ENCODE measurements at regions not wholly inside any gene's neighbourhood (a gene's known extent, or its start where the extent isn't known, plus 50 kb on each side); places are given as distances from the start of the nearest gene placed in this dataset.

DNA sequence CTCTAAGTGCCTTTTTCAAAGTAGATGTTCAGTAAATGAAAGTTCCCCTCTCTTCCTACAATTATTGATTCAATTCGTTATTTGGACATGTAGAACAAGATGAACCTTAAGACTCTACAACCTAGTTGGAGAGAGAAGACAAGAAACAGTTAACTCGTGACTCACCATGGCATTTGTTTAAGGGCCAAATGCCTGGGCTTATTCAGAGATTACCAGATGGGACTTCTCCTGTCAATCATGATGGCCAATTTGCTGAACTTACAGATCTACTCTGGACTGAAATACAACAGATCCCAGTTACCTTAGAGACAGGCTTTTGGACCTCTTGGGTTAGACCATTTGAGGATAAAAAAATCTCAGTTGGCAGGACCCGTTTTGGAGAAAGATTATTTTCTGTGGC lies 93.5 kb downstream of the C1orf94 start:
- DNase-seq = no peak

DNA sequence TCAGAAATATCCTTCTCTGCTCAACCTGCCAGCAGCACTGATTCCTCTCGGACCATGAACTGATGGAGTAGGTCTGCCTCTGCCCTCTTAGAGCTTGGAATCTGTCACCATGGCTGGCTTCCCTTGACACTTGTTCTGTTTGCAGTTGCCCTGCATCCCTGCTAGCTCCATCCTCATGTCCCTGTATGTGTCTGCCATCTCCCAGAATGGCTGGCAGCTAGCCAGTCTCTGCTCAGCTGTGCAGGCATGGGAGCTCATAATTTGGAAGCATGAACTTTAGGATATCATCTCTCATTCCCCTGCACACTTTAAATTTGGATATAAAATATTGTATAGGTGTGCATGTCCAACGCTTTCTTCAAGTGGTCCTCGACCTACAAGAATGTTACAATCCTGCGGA lies 95.4 kb downstream of the C1orf94 start:
- no peak for DNase-seq

DNA sequence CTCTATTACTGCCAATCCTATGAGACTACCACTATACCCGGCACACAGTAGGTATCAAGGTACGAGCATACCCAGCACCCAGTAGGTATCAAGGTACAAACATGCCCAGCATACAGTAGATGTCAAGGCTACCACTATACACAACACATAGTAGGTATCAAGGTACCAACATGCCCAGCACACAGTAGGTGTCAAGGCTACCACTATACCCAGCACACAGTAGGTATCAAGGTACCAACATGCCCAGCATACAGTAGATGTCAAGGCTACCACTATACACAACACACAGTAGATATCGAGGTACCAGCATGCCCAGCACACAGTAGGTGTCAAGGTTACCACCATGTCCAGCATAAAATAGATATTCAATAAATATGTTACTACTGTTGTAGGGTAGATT lies 98.4 kb downstream of the C1orf94 start:
- DNase-seq = no peak

DNA sequence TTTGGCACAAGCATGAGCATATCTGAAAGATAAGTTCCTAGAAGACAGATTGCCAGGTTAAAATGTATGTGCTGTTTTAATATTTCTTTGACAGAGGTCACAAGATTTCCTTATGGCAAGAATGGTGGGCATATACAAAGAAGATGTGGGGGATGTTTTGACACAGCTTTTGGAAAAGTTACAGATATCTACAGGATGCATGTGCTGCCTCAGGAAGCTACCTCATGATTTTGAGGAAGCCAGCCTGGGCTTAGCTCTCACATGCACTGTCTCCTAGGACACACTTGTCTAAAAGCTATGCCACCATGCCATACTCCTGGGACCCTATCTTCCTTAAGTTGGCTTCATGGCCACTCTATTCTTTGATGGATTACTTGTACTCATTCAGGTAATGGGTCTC lies 99.9 kb downstream of the C1orf94 start:
- no peak for DNase-seq

DNA sequence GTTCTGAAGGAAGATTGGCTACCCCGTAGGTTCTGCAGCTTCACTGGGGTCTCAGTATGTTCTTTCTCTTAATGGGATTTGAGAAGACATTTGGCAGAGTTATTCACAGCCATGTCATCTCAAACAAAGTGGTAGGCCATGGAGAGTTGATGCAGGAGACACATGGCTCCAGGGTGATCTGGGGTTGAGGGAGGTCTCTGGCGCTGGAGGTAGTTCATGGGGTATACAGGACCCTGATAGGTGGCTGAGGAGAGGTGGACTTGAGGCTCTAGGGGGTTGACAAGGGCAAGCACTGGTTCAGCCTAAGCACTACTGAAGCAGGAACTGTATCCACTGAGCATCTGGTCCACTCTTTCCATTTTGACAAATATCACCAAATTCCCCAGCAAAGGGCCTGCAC lies 100.4 kb downstream of the C1orf94 start:
- no peak for DNase-seq

DNA sequence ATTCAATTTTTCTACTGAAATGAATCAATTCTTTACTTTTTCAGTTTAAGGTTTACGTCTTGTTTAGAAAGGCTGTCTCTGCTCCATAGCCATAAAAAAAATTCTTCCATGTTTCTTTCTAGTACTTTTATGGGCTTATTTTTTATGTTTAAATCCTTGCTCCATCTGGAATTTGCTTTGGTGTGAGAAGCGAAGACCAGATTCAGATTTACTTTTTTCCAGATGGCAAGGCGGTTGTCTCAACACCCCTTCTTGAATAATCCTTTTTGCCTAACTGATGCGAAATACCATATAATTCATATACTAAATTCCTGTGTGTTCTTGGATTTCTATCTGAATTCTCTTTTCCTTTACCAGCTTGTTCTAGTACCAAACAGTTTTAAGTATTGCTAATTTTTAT lies 101.5 kb downstream of the C1orf94 start:
- no peak for DNase-seq

DNA sequence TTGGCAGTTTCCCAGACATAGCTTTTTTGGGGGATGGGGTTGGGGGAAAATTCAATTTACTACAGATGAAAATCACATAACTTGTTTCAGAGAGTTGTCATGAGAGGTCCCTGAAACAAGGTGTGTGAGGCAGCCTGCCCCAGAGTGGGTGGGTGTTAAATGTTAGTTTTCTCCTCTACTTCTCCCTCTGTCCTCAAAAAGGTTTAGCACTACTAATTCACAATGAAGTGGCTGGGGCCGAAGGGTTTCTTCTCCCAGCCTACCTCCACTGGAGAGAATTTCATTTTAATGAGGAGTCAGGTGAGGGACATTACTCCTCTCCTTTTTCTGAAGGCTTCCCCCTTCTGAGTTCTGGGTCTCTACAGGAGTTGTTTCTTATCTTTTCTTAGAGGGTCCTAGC lies 103.3 kb downstream of the C1orf94 start:
- DNase-seq = no peak

DNA sequence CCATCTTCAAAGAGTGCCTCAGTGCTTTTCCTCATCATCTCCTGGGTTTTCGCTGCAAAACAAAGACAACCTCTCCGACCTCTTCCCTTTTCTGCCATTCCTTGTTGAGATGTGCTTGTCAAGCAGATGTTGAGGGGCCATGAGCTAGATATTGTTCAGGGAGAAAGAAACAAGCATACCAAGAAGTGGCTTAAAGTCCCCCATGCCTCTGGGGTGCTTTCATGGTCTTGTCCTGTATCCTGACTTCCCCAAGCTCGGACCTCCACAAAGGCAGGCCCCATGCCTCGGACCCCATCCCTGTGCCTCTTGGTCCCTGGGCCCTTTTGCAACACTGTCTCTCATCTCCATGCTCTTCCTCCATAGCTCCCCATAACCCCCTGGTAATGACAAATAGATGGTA lies 103.8 kb downstream of the C1orf94 start:
- no peak for DNase-seq

DNA sequence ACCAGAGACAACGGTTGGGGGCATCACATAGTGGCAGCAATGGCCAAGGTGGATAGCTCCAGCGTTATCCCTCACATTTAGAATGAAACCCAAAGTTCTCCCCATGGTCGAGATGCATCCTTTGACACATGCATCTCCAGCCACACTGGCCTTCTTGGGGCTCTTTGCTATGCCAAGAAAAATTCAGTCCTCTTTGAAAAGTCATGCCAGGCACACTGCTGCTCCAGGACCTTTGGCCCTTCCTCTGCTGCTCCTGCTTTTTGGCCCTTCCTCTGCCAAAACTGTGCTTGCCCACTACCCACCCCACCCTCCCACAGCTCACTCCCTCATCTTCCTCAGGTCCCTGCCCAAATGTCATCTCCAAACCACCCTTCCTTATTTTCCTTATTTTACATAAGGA lies 106.4 kb downstream of the C1orf94 start:
- DNase-seq = no peak

DNA sequence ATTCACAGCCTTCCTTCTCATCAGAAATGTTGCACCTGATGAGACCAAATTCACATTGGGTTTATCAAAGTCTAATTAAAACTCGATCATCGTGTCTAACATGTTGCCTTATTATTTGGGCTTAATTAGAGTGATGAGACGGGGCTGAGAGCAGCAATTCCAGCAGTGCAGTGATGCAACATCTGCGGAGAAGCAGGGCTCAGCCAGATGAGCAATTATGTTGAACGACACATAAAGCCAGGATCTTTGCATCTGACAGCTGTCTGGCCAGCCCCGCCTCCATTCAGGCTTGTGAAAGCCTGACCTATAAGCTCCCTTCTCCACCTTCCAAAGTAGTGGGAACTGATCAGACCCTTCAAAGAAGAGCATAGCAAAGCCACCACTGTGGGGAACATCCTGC lies 109.8 kb downstream of the C1orf94 start:
- DNase-seq = no peak

DNA sequence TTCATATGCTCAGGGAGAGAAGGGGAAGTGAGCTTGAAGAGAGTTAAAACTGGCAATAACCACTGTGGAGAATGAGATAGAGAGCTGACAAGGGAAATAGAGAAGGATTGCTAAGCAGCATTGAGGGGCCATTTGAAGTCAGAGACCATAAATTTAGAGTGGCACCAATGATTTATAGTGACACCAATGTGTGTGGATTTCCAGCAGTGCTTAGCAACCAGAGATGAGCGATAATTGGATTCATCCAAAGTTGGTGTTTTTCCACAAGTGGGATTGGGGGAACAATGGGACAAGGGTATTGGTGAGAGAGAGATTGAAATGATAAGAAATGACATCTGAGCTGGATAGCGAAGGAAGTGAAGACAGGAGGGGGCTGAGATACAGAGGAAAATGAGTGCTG lies 114.1 kb downstream of the C1orf94 start:
- no peak for DNase-seq

DNA sequence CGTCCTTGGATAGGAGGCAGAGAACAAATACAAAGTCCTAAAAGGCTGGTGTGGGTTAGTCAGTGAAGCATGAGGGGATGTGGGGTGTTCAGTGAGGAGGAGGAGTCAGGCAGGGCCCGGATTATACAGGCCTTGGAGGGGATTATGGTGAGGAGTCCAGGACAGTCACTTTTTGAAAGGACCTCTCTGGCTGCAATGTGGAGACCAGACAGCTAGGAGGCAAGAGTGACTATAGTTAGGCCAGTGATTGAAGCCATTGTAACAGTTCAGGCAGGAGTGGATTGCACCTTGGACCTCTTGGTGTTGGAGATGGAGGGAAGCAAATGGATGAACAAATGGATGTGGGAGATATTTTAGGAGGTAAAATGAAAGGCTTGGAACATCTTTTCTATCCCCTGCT lies 115.8 kb downstream of the C1orf94 start:
- no peak for DNase-seq

DNA sequence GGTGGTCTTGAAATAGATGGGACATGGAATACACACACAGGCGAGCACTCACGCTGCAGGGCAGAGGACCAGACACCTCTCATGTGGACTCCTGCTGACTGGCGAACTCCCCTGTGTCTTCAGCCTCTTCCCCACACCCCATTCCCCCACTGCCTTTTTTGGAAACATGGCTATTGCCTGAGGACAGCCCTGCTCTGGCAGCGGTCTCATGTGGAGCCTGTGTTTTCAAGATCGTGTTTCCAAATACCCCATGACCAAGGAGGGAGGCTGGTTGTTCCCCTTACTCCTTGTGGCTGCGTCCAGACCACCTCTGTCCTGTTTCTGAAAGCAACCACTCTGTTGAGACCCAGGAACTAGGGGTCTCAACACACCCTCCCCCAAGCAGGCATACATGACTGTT lies 119.4 kb downstream of the C1orf94 start:
- DNase-seq = no peak

DNA sequence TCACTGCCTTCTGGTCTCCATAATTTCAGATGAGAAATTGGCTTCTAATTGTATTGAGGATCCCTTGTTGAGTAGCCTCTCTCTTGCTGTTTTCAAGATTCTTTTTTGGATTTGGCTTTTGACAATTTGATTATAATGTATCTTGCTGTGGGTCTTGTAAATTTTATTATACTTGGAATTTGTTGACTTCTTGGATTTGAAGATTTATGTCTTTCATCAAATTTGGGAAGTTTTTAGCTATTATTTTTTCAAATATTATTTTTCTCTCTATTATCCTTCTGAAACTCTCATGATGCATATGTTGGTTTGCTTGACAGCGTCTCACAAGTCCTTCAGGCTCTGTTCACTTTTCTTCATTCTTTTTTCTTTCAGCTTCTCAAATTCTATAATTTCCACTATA lies 126.1 kb downstream of the C1orf94 start:
- no peak for DNase-seq

DNA sequence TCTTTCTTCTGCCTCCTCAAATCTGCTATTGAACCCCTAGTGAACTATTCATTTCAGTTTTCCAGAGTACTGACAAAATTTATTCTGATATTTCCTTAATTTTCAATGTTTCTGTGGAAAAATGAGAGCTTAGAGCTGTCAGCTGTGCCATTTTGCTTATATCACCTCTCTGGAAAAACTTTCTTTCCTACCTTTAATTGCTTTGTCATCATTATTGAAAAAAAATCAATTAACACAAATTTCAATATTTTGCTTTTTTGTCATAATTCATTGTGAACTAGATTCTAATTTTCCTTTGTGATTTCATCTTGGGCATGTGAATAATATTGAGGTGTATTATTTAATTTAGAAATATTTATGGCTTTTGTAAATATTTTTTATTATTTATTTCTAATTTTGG lies 126.5 kb downstream of the C1orf94 start:
- no peak for DNase-seq

DNA sequence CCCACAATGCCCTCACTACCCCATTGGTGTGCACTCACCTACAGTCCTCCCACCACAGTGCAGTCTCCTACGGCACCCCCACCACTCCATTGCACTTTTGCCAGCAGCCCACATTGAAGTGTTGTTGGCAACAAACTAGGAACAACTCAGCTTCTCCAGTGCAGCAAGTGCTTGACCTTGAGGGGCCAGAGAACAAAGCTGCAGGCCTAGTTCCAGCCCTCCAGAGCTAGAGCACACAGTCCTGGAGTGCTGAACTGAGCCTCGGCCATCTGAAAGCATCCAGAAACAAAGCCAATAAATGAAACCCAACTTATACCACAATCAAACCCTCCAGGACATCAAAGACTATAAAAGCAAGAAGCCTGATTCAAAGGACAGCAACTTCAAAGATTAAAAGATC lies 129.9 kb downstream of the C1orf94 start:
- no peak for DNase-seq

DNA sequence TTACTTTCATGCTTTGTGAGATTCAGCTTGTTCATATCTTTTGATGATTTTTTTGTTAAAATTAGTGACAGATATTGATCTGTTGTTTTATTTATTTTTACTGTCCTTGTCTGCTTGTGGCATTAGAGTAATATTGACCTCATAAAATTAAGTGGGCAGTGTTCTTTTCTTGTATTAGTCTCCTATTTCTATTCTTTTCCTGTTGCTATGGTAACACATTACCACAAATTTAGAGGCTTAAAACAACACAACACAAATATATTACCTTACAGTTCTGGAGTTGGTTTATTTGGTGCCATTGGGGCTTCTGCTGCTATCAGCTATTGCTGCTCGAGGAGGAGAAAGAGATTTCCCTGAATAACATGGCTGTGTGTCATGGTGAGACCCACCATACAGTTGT lies 135.7 kb downstream of the C1orf94 start:
- no peak for DNase-seq

DNA sequence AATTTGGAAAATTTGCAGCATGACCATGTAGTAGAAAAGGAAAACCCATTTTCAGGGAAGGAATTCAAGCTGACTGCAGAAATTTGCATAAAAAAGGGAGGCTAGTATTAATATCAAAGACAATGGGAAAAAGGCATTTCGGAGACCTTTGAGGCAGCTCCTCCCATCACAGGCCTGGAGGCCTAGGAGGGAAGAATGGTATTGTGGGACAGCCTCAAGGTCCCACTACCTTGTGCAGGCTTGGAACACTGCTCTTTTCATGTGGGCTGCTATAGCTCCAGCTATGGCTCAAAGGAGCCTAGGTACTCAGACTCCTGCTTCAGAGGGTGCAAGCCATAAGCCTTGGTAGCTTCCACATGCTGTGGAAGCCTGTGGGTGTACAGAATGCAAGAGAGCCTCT lies 139.3 kb downstream of the C1orf94 start:
- no peak for DNase-seq

DNA sequence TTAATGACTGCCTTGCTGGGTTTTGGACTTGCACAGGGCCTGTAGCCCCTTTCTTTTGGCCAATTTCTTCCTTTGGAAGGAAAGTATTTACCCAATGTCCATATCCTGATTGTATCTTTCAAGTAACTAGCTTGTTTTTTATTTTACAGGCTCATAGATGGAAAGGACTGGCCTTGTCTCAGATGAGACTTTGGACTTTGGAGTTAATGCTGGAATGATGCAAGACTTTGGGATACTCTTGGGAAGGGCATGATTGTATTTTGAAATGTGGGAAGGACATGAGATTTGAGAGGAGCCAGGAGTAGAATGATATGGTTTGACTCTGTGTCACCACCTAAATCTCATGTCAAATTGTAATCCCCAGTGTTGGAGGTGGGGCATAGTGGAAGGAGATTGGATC lies 140.1 kb downstream of the C1orf94 start:
- no peak for DNase-seq

DNA sequence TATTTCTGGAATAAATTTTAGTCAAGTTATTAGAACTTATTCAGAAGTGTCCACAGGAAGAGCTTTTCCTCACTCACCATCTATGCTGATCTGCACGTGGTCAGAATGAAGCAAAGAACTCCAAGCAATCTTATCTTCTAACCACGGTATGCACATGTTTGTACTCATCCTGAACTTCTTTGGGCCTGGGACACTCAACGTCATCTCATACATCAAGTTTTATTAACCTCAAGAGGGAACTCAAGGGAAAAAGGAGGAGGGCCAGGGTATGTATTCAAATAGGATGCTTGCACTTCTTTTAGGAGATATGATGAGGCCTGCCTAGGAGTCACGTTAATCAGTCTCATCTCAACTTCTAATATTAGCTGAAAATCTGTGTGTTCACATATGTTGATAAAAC lies 142.5 kb downstream of the C1orf94 start:
- DNase-seq = no peak

DNA sequence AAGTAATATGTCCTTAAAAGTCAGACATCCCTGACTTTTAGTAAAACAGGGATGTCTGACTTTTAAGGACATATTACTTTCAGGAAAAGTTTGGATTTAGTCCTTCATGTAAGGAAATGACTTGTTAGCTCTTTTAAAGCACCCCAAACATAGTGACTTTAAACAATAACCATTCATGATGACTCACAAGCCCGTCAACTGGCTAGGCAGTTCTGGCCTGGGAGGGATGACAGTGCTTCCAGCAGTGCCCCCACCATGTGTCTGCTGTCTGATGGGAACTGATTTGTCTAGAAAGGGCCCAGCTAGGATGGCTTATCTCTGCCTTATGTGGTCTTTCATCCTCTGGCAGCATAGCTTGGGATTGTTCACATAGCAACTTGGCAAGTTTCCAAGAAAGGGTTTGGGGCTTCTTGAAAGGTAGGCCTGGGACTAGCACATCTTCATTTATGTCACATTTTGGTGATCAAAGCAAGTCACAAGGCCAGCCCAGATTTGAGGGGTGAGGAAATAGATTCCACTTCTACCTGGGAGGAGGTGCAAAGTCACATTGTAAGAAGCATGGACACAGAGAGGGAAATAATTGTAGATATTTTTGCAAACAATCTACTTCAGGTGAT lies 143.5 kb downstream of the C1orf94 start:
- no peak for DNase-seq

DNA sequence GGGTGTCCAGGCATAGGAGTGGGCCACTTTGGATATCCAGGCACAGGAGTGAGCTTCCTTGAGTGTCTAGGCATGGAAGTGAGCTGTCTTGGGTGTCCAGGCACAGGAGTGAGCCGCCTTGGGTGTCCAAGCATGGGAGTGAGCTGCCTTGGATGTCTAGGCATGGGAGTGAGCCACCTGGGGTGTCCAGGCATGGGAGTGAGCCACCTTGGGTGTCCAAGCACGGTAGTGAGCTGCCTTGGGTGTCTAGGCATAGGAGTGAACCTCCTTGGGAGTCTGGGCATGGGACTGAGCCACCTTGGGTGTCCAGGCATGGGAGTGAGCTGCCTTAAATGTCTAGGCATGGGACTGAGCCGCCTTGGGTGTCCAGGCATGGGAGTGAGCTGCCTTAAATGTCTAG lies 146.3 kb downstream of the C1orf94 start:
- no peak for DNase-seq

DNA sequence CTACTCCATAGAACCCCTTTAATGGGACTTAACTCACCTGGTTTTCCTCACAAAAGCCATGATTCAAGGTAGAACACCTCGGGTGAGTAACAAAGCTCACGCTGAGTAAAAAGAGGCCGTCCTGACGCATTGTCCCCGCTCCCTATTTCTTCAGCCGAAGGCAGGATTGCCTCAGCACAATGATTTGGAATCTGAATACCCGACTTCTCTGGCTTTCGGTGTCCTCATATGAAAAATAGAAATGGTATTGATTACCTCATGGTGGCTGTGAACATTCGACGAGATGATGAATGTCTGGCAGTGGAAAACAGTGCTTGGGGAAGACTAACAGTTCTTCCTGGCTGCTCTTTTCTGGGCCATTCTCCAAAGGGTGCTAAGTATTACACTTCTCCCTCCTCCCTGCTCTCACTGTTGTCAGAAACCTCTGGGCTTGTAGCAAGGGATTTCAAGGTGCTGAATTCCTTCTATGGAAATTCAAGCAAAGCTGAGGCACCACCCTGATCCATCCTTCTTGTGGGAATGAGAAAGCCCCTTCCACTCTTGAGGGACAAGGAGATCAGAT lies 148.3 kb downstream of the C1orf94 start:
- no peak for DNase-seq

DNA sequence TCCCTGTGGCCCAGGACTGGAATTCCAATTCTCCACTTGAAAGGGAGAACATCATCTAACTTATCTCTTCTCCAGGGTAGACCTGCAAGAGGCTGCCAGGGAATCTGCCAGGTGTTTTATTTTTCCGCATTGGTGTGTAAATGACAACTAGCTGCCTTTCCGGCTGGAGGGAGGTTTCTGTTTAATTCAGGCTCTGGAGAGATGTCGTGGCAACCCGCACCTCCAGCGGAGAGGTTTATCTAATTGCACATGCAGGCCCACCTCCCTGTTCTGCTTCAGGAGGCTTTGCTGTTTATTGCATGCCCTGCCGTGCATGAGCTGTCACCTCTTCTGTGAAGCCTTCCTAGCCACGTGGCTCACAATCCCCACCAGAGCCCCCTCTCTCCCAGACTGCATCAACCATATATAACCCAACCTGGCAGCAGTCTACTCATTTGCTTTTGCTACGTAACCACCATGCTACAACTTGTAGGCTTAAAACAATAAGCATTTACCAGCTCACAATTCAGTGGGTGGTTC lies 151.6 kb downstream of the C1orf94 start:
- DNase-seq = no peak

DNA sequence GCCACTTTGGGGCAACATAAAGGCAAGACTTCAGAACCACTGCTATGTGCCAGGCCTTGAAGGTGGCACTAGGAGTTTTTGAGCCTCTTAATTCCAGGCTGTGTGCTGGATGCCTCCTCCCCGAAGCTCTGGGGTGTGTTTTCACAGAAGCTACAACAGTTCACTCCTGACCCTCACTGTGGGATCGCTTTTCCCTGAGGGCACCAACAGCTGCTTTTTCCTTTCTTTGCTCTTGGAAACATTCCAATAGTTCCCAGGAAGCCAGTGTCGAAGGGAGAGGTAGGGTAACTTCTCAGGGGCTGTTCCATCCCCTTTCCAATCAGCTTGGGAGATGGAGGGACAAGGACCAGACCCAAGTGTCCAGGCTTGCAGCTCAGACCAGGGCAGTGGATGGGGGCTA lies 153.4 kb downstream of the C1orf94 start:
- no peak for DNase-seq
